ENCODE measurements at regions not wholly inside any gene's neighbourhood (a gene's known extent, or its start where the extent isn't known, plus 50 kb on each side); places are given as distances from the start of the nearest gene placed in this dataset.

- Histone ChIP-seq H3K4me1 (ENCODE audit: insufficient read depth) (no peaks in the 10 kb centered on the region), H3K9me3 (ENCODE audit: low read depth) (no peaks in the 10 kb centered on the region), H3F3A (ENCODE audit: insufficient read depth) (peaks cover 5% of the 10 kb centered on the region; the same call in 1 of the 2 replicates), H3K27me3 (replicated peaks; ENCODE audit: insufficient read depth) (no peaks in the 10 kb centered on the region), H3K4me3 (no peak overlapping the region), H3K36me3 (ENCODE audit: low read depth) (no peaks in the 10 kb centered on the region), H2AFZ (no peak overlapping the region), H3K79me2 (ENCODE audit: insufficient read depth) (no peaks in the 10 kb centered on the region), H3K4me2 (ENCODE audit: unreplicated experiment) (no peak overlapping the region), H3K9ac (no peak overlapping the region), H3K9me2 (ENCODE audit: insufficient read depth) (no peaks in the 10 kb centered on the region), H3K27ac (no peak overlapping the region), H4K20me1 (ENCODE audit: insufficient read depth) (no peaks in the 10 kb centered on the region)
- TF ChIP-seq EZH2 (IDR thresholded peaks at IDR 0.05; ENCODE audit: insufficient read depth, poor library complexity, severe bottlenecking) (no peak), EZH2phosphoT487 (IDR thresholded peaks at IDR 0.05; ENCODE audit: insufficient read depth, low read depth) (no peak)
- in situ Hi-C loops (cut with MboI) = loop anchor here (10.0 kb wide), 1 partner anchor 470 kb away; no protein-coding TSS in a partner anchor
- DNase-seq = no peak
- 78 to 86% methylated on average over 5 of the region's 5 CpGs for WGBS, 2 experiments (ENCODE audit: low coverage in 1 of 2, low lambda C conversion rate in 2 of 2, missing lambda C conversion rate in 2 of 2)
Measured at GRCh38 chr5:33174383-33174782, 266.4 kb upstream of the TARS1 start.

- TF ChIP-seq EZH2 (IDR thresholded peaks at IDR 0.05; ENCODE audit: insufficient read depth, poor library complexity, severe bottlenecking) (no peak), EZH2phosphoT487 (IDR thresholded peaks at IDR 0.05; ENCODE audit: insufficient read depth, low read depth) (no peak)
- H3K27ac ChIP-seq = no peak overlapping the region
- H3K4me1 ChIP-seq (ENCODE audit: insufficient read depth) = peaks cover 9% of the 10 kb centered on the region; the same call in 1 of the 2 replicates
- no peak overlapping the region for H3K9ac ChIP-seq
- H3K36me3 ChIP-seq (ENCODE audit: low read depth) = no peaks in the 10 kb centered on the region
- H4K20me1 ChIP-seq (ENCODE audit: insufficient read depth) = no peaks in the 10 kb centered on the region
- peak overlapping the region; percentile 60; the same call in 1 of the 2 replicates for H2AFZ ChIP-seq
- no peaks in the 10 kb centered on the region for H3K9me3 ChIP-seq (ENCODE audit: low read depth)
- no peak overlapping the region for H3K4me2 ChIP-seq (ENCODE audit: unreplicated experiment)
- DNase-seq = no peak
- no peaks in the 10 kb centered on the region for H3K27me3 ChIP-seq (replicated peaks; ENCODE audit: insufficient read depth)
- 93 to 94% methylated on average over 2 of the region's 2 CpGs for WGBS, 2 experiments (ENCODE audit: low coverage in 1 of 2, low lambda C conversion rate in 2 of 2, missing lambda C conversion rate in 2 of 2)
- H3F3A ChIP-seq (ENCODE audit: insufficient read depth) = no peaks in the 10 kb centered on the region
- no peaks in the 10 kb centered on the region for H3K79me2 ChIP-seq (ENCODE audit: insufficient read depth)
- in situ Hi-C loops (cut with MboI) = loop anchor here (10.0 to 25.0 kb wide), 2 partner anchors 233 to 474 kb away; no protein-coding TSS in a partner anchor
- no peaks in the 10 kb centered on the region for H3K9me2 ChIP-seq (ENCODE audit: insufficient read depth)
- H3K4me3 ChIP-seq = no peak overlapping the region
Measured at GRCh38 chr5:33179301-33179700, 261.5 kb upstream of the TARS1 start.

- 34 to 36% methylated on average over 4 of the region's 4 CpGs for WGBS, 2 experiments (ENCODE audit: low coverage in 1 of 2, low lambda C conversion rate in 2 of 2, missing lambda C conversion rate in 2 of 2)
- Histone ChIP-seq H3K4me3 (no peak overlapping the region), H3K36me3 (ENCODE audit: low read depth) (no peaks in the 10 kb centered on the region), H3K27ac (no peak overlapping the region), H3K27me3 (replicated peaks; ENCODE audit: insufficient read depth) (no peaks in the 10 kb centered on the region), H3K79me2 (ENCODE audit: insufficient read depth) (no peaks in the 10 kb centered on the region), H3K4me1 (ENCODE audit: insufficient read depth) (peaks cover 9% of the 10 kb centered on the region; the same call in 1 of the 2 replicates), H3K9ac (no peak overlapping the region), H3K9me2 (ENCODE audit: insufficient read depth) (no peaks in the 10 kb centered on the region), H4K20me1 (ENCODE audit: insufficient read depth) (no peaks in the 10 kb centered on the region), H3K9me3 (ENCODE audit: low read depth) (no peaks in the 10 kb centered on the region), H3K4me2 (ENCODE audit: unreplicated experiment) (peak overlapping the region; percentile 9), H3F3A (ENCODE audit: insufficient read depth) (no peaks in the 10 kb centered on the region), H2AFZ (peak overlapping the region; percentile 60)
- no peak for TF ChIP-seq EZH2phosphoT487 (IDR thresholded peaks at IDR 0.05; ENCODE audit: insufficient read depth, low read depth)
- in situ Hi-C loops (cut with MboI) = loop anchor here (25.0 kb wide), 1 partner anchor 231 kb away; no protein-coding TSS in a partner anchor
- DNase-seq = peak; percentile 69
Measured at GRCh38 chr5:33180900-33181299, 259.9 kb upstream of the TARS1 start.

- Histone ChIP-seq H3K4me1 (ENCODE audit: insufficient read depth) (peaks cover 9% of the 10 kb centered on the region; the same call in 1 of the 2 replicates), H3K27me3 (replicated peaks; ENCODE audit: insufficient read depth) (no peaks in the 10 kb centered on the region), H3K4me3 (no peak overlapping the region), H3K9me2 (ENCODE audit: insufficient read depth) (no peaks in the 10 kb centered on the region), H3K27ac (no peak overlapping the region), H3K9ac (no peak overlapping the region), H3K79me2 (ENCODE audit: insufficient read depth) (no peaks in the 10 kb centered on the region), H3K36me3 (ENCODE audit: low read depth) (no peaks in the 10 kb centered on the region), H2AFZ (no peak overlapping the region), H3K9me3 (ENCODE audit: low read depth) (no peaks in the 10 kb centered on the region), H4K20me1 (ENCODE audit: insufficient read depth) (no peaks in the 10 kb centered on the region), H3F3A (ENCODE audit: insufficient read depth) (no peaks in the 10 kb centered on the region), H3K4me2 (ENCODE audit: unreplicated experiment) (no peak overlapping the region)
- in situ Hi-C loops (cut with MboI) = loop anchor here (25.0 kb wide), 1 partner anchor 229 kb away; no protein-coding TSS in a partner anchor
- DNase-seq = no peak
- TF ChIP-seq EZH2phosphoT487 (IDR thresholded peaks at IDR 0.05; ENCODE audit: insufficient read depth, low read depth) (no peak), EZH2 (IDR thresholded peaks at IDR 0.05; ENCODE audit: insufficient read depth, poor library complexity, severe bottlenecking) (no peak)
- 92 to 96% methylated on average over 4 of the region's 4 CpGs for WGBS, 2 experiments (ENCODE audit: low coverage in 1 of 2, low lambda C conversion rate in 2 of 2, missing lambda C conversion rate in 2 of 2)
Measured at GRCh38 chr5:33182986-33183385, 257.8 kb upstream of the TARS1 start.
